GM12872 (cell line): ENCODE measurements at regions not wholly inside any gene's neighbourhood (a gene's known extent, or its start where the extent isn't known, plus 50 kb on each side); places are given as distances from the start of the nearest gene placed in this dataset.

Experiments used
- CTCF ChIP-seq: IDR thresholded peaks from 3 replicates; pipeline ENCODE4 v1.5.1; 2011; ENCODE audit warnings: low read depth, mild to moderate bottlenecking, low read length, moderate library complexity; ENCODE audit not compliant: insufficient read depth

GRCh38 chr9:113817171-113817570, 58.9 kb upstream of the ZNF618 start:
- no peak for TF ChIP-seq CTCF

GRCh38 chr9:113818391-113818790, 57.7 kb upstream of the ZNF618 start:
- no peak for TF ChIP-seq CTCF

- no peak for TF ChIP-seq CTCF
Measured at GRCh38 chr9:113822315-113822714, 53.8 kb upstream of the ZNF618 start.

GRCh38 chr9:113823421-113823820, 52.7 kb upstream of the ZNF618 start:
- TF ChIP-seq CTCF: no peak
